ENCODE measurements at regions not wholly inside any gene's neighbourhood (a gene's known extent, or its start where the extent isn't known, plus 50 kb on each side); places are given as distances from the start of the nearest gene placed in this dataset.

- TF ChIP-seq CTCF (IDR thresholded peaks at IDR 0.05): no peak
- ATAC-seq (peak in 1 of 8 donors; percentile 7), DNase-seq (no peak)
- Histone ChIP-seq H3K27me3 (no peaks in the 10 kb centered on the region), H3K9me3 (peaks cover 0 to 12% (median 4%) of the 10 kb centered on the region in 11 donors), H3K27ac (peak overlapping the region in 7 of 10 donors; percentile 0 to 79 (median 76)), H3K36me3 (no peaks in the 10 kb centered on the region), H3K4me1 (peaks cover 0 to 43% (median 27%) of the 10 kb centered on the region in 9 donors), H3K4me3 (no peak overlapping the region)
- WGBS, 2 donors: 82 to 94% methylated on average over 3 of the region's 3 CpGs
- intact Hi-C loops (cut with DNase I): loop anchor here in 6 of 10 donors (10.0 kb wide), 5 partner anchors 119 to 561 kb away; no protein-coding TSS in a partner anchor
Measured at GRCh38 chr4:123553733-123554637, 157.4 kb downstream of the SPRY1 start.

GRCh38 chr4:123554801-123555232 lies 158.2 kb downstream of the SPRY1 start:
- Histone ChIP-seq H3K36me3 (no peaks in the 10 kb centered on the region), H3K9me3 (peaks cover 0 to 7% (median 1%) of the 10 kb centered on the region in 11 donors), H3K27me3 (no peaks in the 10 kb centered on the region), H3K27ac (peak overlapping the region; percentile 0 to 79 (median 66)), H3K4me1 (peaks cover 0 to 43% (median 27%) of the 10 kb centered on the region in 9 donors), H3K4me3 (peak overlapping the region in 2 of 10 donors; percentile 3 to 12)
- DNase-seq (peak in 1 of 2 donors; percentile 44), ATAC-seq (peak; percentile 48 to 77 (median 60))
- intact Hi-C loops (cut with DNase I): loop anchor here in 7 of 10 donors (1.0 to 10.0 kb wide), 7 partner anchors 104 to 560 kb away; no protein-coding TSS in a partner anchor
- WGBS, 2 donors: 46 to 52% methylated on average over 5 of the region's 5 CpGs
- no peak for TF ChIP-seq CTCF (IDR thresholded peaks at IDR 0.05)

- no peak for TF ChIP-seq CTCF (IDR thresholded peaks at IDR 0.05)
- DNase-seq: peak; percentile 75 to 87
- H3K27me3 ChIP-seq: no peaks in the 10 kb centered on the region
- H3K4me1 ChIP-seq: peaks cover 0 to 43% (median 27%) of the 10 kb centered on the region in 9 donors
- H3K27ac ChIP-seq: peak overlapping the region; percentile 0 to 79 (median 66)
- H3K4me3 ChIP-seq: peak overlapping the region in 2 of 10 donors; percentile 3 to 12
- H3K9me3 ChIP-seq: peaks cover 0 to 3% (median 0%) of the 10 kb centered on the region in 11 donors
- ATAC-seq: peak; percentile 76 to 93 (median 90)
- H3K36me3 ChIP-seq: no peaks in the 10 kb centered on the region
- intact Hi-C loops (cut with DNase I): loop anchor here in 7 of 10 donors (1.0 to 10.0 kb wide), 7 partner anchors 104 to 559 kb away; no protein-coding TSS in a partner anchor
- WGBS, 2 donors: 27 to 31% methylated on average over 9 of the region's 9 CpGs
Measured at GRCh38 chr4:123555233-123555806, 158.7 kb downstream of the SPRY1 start.

- Histone ChIP-seq H3K4me1 (peaks cover 0 to 43% (median 27%) of the 10 kb centered on the region in 9 donors), H3K36me3 (no peaks in the 10 kb centered on the region), H3K27ac (peak overlapping the region; percentile 0 to 79 (median 66)), H3K4me3 (peak overlapping the region in 1 of 10 donors; percentile 12), H3K27me3 (no peaks in the 10 kb centered on the region), H3K9me3 (no peaks in the 10 kb centered on the region)
- DNase-seq (no peak), ATAC-seq (peak in 4 of 8 donors; percentile 4 to 53 (median 15))
- WGBS, 2 donors: 52 to 58% methylated on average over 6 of the region's 6 CpGs
- no peak for TF ChIP-seq CTCF (IDR thresholded peaks at IDR 0.05)
- intact Hi-C loops (cut with DNase I): loop anchor here in 7 of 10 donors (1.0 to 10.0 kb wide), 7 partner anchors 103 to 559 kb away; no protein-coding TSS in a partner anchor
Measured at GRCh38 chr4:123555807-123556273, 159.2 kb downstream of the SPRY1 start.
